ENCODE measurements at regions not wholly inside any gene's neighbourhood (a gene's known extent, or its start where the extent isn't known, plus 50 kb on each side); places are given as distances from the start of the nearest gene placed in this dataset.
"Not testable (repeated sequence)": the region's sequence is repeated elsewhere in the genome, so short reads cannot be mapped to it uniquely, and the experiment has no call there.

DNA sequence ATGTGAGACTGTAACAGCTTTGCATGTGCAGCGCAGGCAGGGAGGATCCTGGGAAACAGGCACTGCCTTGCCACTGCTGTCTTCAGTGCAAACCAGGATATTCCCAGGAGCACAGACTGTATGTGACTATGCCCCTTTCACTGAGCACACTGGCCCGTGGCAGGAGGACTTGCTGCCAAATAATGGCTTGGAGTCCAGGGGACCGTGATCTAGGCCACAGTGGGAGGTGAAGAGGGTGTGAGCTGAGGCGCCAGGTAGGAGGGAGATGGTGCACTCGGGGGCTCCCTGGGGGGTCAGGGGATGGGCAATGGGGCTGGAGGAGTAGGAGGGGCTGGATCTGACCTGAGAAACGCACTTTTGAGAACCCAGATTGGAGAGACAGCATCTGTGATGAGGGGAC is 193.4 kb upstream of the ZNF32 start:
- intact Hi-C loops (cut with micrococcal nuclease; ENCODE audit: unreplicated experiment) = loop anchor here (10.0 kb wide), 1 partner anchor 173 kb away; no protein-coding TSS in a partner anchor
- Histone ChIP-seq H3K9me3 (no peaks in the 10 kb centered on the region), H3K4me1 (no peaks in the 10 kb centered on the region), H3K36me3 (ENCODE audit: control insufficient read depth, insufficient read depth, low read length) (no peaks in the 10 kb centered on the region), H3K4me3 (ENCODE audit: low read depth, low read length) (no peak overlapping the region), H3K27me3 (replicated peaks; ENCODE audit: control insufficient read depth, insufficient read depth, low read length) (no peaks in the 10 kb centered on the region)
- BruUV-seq (replicated peaks) = no TSS peak
- POLR2A ChIA-PET = no interaction called here
- DNase-seq = no peak
- Mint-ChIP-seq H3K27me3 (ENCODE audit: insufficient read depth, unreplicated experiment) (peaks cover 20% of the 10 kb centered on the region), H3K36me3 (ENCODE audit: insufficient read depth, unreplicated experiment) (no peaks in the 10 kb centered on the region), H3K9me3 (ENCODE audit: unreplicated experiment) (no peaks in the 10 kb centered on the region), H3K4me3 (ENCODE audit: unreplicated experiment) (no peak overlapping the region), H3K4me1 (ENCODE audit: low read depth, unreplicated experiment) (peaks cover 6% of the 10 kb centered on the region), H3K27ac (ENCODE audit: unreplicated experiment) (no peak overlapping the region)
- CTCF ChIA-PET = no interaction called here
- TF ChIP-seq CTCF (IDR thresholded peaks at IDR 0.05; ENCODE audit: insufficient read depth in 1 of 2, low read depth in 1 of 2, low read length in 1 of 2, severe bottlenecking in 1 of 2, unreplicated experiment in 1 of 2) = no peak

GRCh38 chr10:43839973-43840372 is 191.3 kb upstream of the ZNF32 start:
- BruUV-seq (replicated peaks) = no TSS peak
- Mint-ChIP-seq H3K27me3 (ENCODE audit: insufficient read depth, unreplicated experiment) (peaks cover 18% of the 10 kb centered on the region), H3K36me3 (ENCODE audit: insufficient read depth, unreplicated experiment) (no peaks in the 10 kb centered on the region), H3K4me1 (ENCODE audit: low read depth, unreplicated experiment) (peaks cover under 1% of the 10 kb centered on the region), H3K9me3 (ENCODE audit: unreplicated experiment) (no peaks in the 10 kb centered on the region), H3K27ac (ENCODE audit: unreplicated experiment) (no peak overlapping the region), H3K4me3 (ENCODE audit: unreplicated experiment) (no peak overlapping the region)
- no peaks in the 10 kb centered on the region for H3K4me1 ChIP-seq
- CTCF ChIA-PET = no interaction called here
- no peak overlapping the region for H3K4me3 ChIP-seq (ENCODE audit: low read depth, low read length)
- no peaks in the 10 kb centered on the region for H3K9me3 ChIP-seq
- DNase-seq = no peak
- TF ChIP-seq CTCF (IDR thresholded peaks at IDR 0.05; ENCODE audit: insufficient read depth in 1 of 2, low read depth in 1 of 2, low read length in 1 of 2, severe bottlenecking in 1 of 2, unreplicated experiment in 1 of 2) = no peak
- no peaks in the 10 kb centered on the region for H3K27me3 ChIP-seq (replicated peaks; ENCODE audit: control insufficient read depth, insufficient read depth, low read length)
- intact Hi-C loops (cut with micrococcal nuclease; ENCODE audit: unreplicated experiment) = loop anchor here (10.0 kb wide), 1 partner anchor 175 kb away; no protein-coding TSS in a partner anchor
- POLR2A ChIA-PET = no interaction called here
- no peaks in the 10 kb centered on the region for H3K36me3 ChIP-seq (ENCODE audit: control insufficient read depth, insufficient read depth, low read length)

DNA sequence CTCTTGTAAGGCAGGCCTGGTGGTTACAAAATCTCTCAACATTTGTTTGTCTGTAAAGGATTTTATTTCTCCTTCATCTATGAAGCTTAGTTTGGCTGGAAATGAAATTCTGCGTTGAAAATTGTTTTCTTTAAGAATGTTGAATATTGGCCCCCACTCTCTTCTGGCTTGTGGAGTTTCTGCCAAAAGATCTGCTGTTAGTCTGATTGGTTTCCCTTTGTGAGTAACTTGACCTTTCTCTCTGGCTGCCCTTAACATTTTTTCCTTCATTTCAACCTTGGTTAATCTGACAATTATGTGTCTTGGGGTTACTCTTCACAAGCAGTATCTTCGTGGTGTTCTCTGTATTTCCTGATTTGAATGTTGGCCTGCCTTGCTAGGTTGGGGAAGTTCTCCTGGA is 186.1 kb upstream of the ZNF32 start:
- H3K27ac Mint-ChIP-seq (ENCODE audit: unreplicated experiment); intact Hi-C loops (cut with micrococcal nuclease; ENCODE audit: unreplicated experiment); CTCF ChIA-PET; H3K36me3 ChIP-seq (ENCODE audit: control insufficient read depth, insufficient read depth, low read length); H3K4me3 ChIP-seq (ENCODE audit: low read depth, low read length); DNase-seq; H3K9me3 ChIP-seq; H3K4me3 Mint-ChIP-seq (ENCODE audit: unreplicated experiment); H3K4me1 ChIP-seq; H3K27me3 ChIP-seq (replicated peaks; ENCODE audit: control insufficient read depth, insufficient read depth, low read length); H3K36me3 Mint-ChIP-seq (ENCODE audit: insufficient read depth, unreplicated experiment); H3K9me3 Mint-ChIP-seq (ENCODE audit: unreplicated experiment); BruUV-seq (replicated peaks); H3K4me1 Mint-ChIP-seq (ENCODE audit: low read depth, unreplicated experiment): not testable (repeated sequence)
- POLR2A ChIA-PET = interaction anchor here (0.6 kb wide), 1 partner anchor 21 kb away, joined by 6 read pairs; no protein-coding TSS in a partner anchor
- H3K27me3 Mint-ChIP-seq (ENCODE audit: insufficient read depth, unreplicated experiment) = peaks cover 26% of the 10 kb centered on the region

DNA sequence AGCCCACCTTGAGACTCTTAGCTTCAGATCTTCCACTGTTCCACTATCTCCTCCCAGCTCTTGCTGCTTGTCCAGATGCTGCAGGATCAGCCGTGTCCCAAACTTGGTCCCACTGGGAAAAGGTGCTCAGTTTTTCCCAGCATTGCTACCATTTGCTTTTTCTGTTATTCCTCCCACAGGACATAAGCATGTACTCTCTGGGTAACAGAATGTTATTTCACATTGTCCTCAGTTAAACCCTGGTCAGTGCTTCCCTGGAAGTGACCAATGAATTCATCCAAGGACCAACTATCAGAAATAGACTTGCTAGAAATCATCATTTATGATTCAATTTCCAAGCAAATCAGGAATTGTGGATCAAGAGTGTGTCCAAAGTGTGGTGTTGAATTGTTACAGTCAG is 179.2 kb upstream of the ZNF32 start:
- no TSS peak for BruUV-seq (replicated peaks)
- peaks cover 4% of the 10 kb centered on the region; the same call in 1 of the 2 replicates for H3K9me3 ChIP-seq
- H3K27me3 Mint-ChIP-seq (ENCODE audit: insufficient read depth, unreplicated experiment) = peaks cover 6% of the 10 kb centered on the region
- H3K4me3 Mint-ChIP-seq (ENCODE audit: unreplicated experiment) = no peak overlapping the region
- no peaks in the 10 kb centered on the region for H3K36me3 Mint-ChIP-seq (ENCODE audit: insufficient read depth, unreplicated experiment)
- H3K27ac Mint-ChIP-seq (ENCODE audit: unreplicated experiment) = no peak overlapping the region
- H3K27me3 ChIP-seq (replicated peaks; ENCODE audit: control insufficient read depth, insufficient read depth, low read length) = peaks cover 2% of the 10 kb centered on the region
- CTCF ChIA-PET = no interaction called here
- intact Hi-C loops (cut with micrococcal nuclease; ENCODE audit: unreplicated experiment) = no loop called here
- no peaks in the 10 kb centered on the region for H3K36me3 ChIP-seq (ENCODE audit: control insufficient read depth, insufficient read depth, low read length)
- no peak for TF ChIP-seq CTCF (IDR thresholded peaks at IDR 0.05; ENCODE audit: insufficient read depth in 1 of 2, low read depth in 1 of 2, low read length in 1 of 2, severe bottlenecking in 1 of 2, unreplicated experiment in 1 of 2)
- no peaks in the 10 kb centered on the region for H3K9me3 Mint-ChIP-seq (ENCODE audit: unreplicated experiment)
- POLR2A ChIA-PET = no interaction called here
- no peak overlapping the region for H3K4me3 ChIP-seq (ENCODE audit: low read depth, low read length)
- H3K4me1 Mint-ChIP-seq (ENCODE audit: low read depth, unreplicated experiment) = no peaks in the 10 kb centered on the region
- no peak for DNase-seq
- no peaks in the 10 kb centered on the region for H3K4me1 ChIP-seq
